GM10266 (cell line): ENCODE measurements at regions not wholly inside any gene's neighbourhood (a gene's known extent, or its start where the extent isn't known, plus 50 kb on each side); places are given as distances from the start of the nearest gene placed in this dataset.

Source experiments
- DNase-seq: peaks from one replicate; pipeline ENCODE4 v3.0.0; 2012; ENCODE audit errors: extremely low spot score
- TF ChIP-seq, protein P1 (sequence below): IDR thresholded peaks from 2 replicates; pipeline ENCODE4 v1.5.1; 2012; ENCODE audit warnings: mild to moderate bottlenecking, low read depth; ENCODE audit not compliant: control insufficient read depth, insufficient read depth; ENCODE audit errors: missing control alignments

GRCh38 chr2:6493266-6493665 is 372.4 kb downstream of the CMPK2 start:
- no peak for DNase-seq
- TF ChIP-seq, protein P1, sequence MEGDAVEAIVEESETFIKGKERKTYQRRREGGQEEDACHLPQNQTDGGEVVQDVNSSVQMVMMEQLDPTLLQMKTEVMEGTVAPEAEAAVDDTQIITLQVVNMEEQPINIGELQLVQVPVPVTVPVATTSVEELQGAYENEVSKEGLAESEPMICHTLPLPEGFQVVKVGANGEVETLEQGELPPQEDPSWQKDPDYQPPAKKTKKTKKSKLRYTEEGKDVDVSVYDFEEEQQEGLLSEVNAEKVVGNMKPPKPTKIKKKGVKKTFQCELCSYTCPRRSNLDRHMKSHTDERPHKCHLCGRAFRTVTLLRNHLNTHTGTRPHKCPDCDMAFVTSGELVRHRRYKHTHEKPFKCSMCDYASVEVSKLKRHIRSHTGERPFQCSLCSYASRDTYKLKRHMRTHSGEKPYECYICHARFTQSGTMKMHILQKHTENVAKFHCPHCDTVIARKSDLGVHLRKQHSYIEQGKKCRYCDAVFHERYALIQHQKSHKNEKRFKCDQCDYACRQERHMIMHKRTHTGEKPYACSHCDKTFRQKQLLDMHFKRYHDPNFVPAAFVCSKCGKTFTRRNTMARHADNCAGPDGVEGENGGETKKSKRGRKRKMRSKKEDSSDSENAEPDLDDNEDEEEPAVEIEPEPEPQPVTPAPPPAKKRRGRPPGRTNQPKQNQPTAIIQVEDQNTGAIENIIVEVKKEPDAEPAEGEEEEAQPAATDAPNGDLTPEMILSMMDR, result no peak

- TF ChIP-seq, protein P1, result no peak
- DNase-seq, result no peak
Measured at GRCh38 chr2:6493669-6494068, 372.0 kb downstream of the CMPK2 start.

GRCh38 chr2:6495466-6495865 is 370.2 kb downstream of the CMPK2 start:
- TF ChIP-seq, protein P1, result no peak
- no peak for DNase-seq

GRCh38 chr2:6496376-6496775 is 369.3 kb downstream of the CMPK2 start:
- no peak for DNase-seq
- TF ChIP-seq, protein P1, result no peak

GRCh38 chr2:6497048-6497447 is 368.7 kb downstream of the CMPK2 start:
- TF ChIP-seq, protein P1, result no peak

DNA sequence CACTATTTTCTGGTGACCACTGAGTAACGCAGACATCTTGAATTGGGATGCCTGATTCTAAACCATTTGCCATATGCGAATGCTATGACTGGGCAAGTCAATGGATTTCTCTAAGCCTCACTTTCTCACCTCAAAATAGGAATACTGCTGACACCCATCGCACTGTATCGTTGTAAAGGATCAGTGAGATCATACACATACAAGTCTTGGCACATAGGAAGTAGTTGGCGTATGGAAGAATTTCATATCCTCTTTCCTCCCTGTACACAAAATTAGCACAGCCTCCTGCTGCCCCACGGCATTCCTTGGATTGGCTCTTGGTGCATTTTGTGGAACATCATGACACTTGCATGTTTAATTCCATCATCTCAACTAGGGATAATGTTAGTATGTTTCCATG is 366.9 kb downstream of the CMPK2 start:
- DNase-seq, result no peak
- TF ChIP-seq, protein P1, result no peak

More at GRCh38 chr2:6497048-6497447, 368.7 kb downstream of the CMPK2 start:
- DNase-seq, result no peak

- DNase-seq, result no peak
- TF ChIP-seq, protein P1, result no peak
Measured at GRCh38 chr2:6499691-6500090, 366.0 kb downstream of the CMPK2 start.

GRCh38 chr2:6506361-6506794 is 359.3 kb downstream of the CMPK2 start:
- TF ChIP-seq, protein P1, result no peak
- DNase-seq, result no peak
